Vagina (tissue), 2 donors: ENCODE measurements at regions not wholly inside any gene's neighbourhood (a gene's known extent, or its start where the extent isn't known, plus 50 kb on each side); places are given as distances from the start of the nearest gene placed in this dataset.

Experiments
- DNase-seq, 2 donors: peaks; one replicate each; pipeline ENCODE4 v3.0.0-alpha.2; 2017; ENCODE audit errors: extremely low spot score in 2 of 2
- H3K27ac ChIP-seq: fragments of 200-600 bp; sonication (generic); one replicate; pipeline ENCODE4 v1.5.1; 2019
- H3K27me3 ChIP-seq: fragments of 200-600 bp; sonication (generic); one replicate; pipeline ENCODE4 v1.5.1; 2019
- H3K36me3 ChIP-seq, 2 donors: fragments of 200-600 bp; sonication (generic); one replicate each; pipeline ENCODE4 v1.5.1; 2017 to 2019
- H3K4me1 ChIP-seq: fragments of 200-600 bp; sonication (generic); one replicate; pipeline ENCODE4 v1.5.1; 2019
- H3K4me3 ChIP-seq, 2 donors: fragments of 200-600 bp; sonication (generic); 1 replicate in 1 of 2; 2 replicates in 1 of 2; pipeline ENCODE4 v1.5.1; 2016 to 2019
- H3K9me3 ChIP-seq: fragments of 200-600 bp; sonication (generic); one replicate; pipeline ENCODE4 v1.5.1; 2019
- CTCF ChIP-seq, 3 experiments: fragments of 450-650 bp in 2 of 3; fragments of 200-600 bp in 1 of 3; sonication (generic) in 1 of 3; IDR thresholded peaks; one replicate each; pipeline ENCODE4 v1.5.1; 2017 to 2019; ENCODE audit warnings: antibody characterized with exemption in 3 of 3, mild to moderate bottlenecking in 2 of 3, moderate library complexity in 2 of 3
- POLR2A ChIP-seq, 2 donors: fragments of 450-650 bp; IDR thresholded peaks; one replicate each; pipeline ENCODE4 v1.6.1; 2017; ENCODE audit warnings: antibody characterized with exemption in 2 of 2, mild to moderate bottlenecking in 2 of 2, moderate library complexity in 2 of 2
- POLR2AphosphoS5 ChIP-seq, 2 donors: sonication (generic); formaldehyde crosslinking; IDR thresholded peaks; one replicate each; pipeline ENCODE4 v1.9.0; 2017; ENCODE audit warnings: antibody characterized with exemption in 2 of 2, mild to moderate bottlenecking in 2 of 2, low read depth in 1 of 2; ENCODE audit not compliant: insufficient read depth in 1 of 2
- intact Hi-C: fragments of 100-400 bp; cut with DNase I; formaldehyde crosslinking; loops from one replicate; pipeline ENCODE4 v1.15.1; 2023

DNA sequence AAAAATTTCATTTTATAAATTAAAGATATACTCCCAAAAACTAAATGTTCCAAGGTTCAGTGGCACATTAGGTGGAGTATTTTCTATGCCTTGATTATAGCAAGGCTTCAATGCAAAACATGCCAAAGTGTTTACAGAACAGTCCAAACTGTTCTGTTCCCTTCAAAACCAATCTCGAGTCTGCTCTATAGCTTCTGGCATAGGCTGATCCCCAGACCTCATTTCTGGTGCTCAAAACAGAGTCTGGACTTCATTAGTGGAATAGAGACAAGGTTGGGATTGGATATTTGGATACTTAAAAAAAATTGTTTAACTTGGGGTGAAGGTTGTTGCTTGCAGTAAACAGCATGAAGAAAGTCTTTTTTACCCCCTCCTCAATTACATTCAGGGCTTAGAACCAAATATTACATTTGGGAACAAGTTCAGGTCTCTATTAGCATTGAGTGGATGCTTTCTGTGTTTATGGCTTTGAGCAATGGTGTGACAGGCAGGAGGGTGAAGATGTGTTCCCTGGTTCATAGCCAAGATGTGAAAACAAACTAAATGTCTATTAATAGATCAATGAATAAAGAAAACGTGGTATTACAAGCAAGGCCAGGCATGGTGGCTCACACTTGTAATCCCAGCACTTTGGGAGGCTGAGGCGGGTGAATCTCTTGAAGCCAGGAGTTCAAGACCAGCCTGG is 208.1 kb upstream of the RND3 start:
- TF ChIP-seq POLR2AphosphoS5 (IDR thresholded peaks at IDR 0.05; ENCODE audit: insufficient read depth in 1 of 2, low read depth in 1 of 2) (no peak), POLR2A (IDR thresholded peaks at IDR 0.05) (no peak), CTCF (IDR thresholded peaks at IDR 0.05) (no peak)
- no peaks in the 10 kb centered on the region for H3K4me1 ChIP-seq
- intact Hi-C loops = no loop called here
- H3K27me3 ChIP-seq = no peaks in the 10 kb centered on the region
- no peak overlapping the region for H3K27ac ChIP-seq
- no peaks in the 10 kb centered on the region for H3K9me3 ChIP-seq
- H3K36me3 ChIP-seq = no peaks in the 10 kb centered on the region
- DNase-seq = no peak
- no peak overlapping the region for H3K4me3 ChIP-seq

DNA sequence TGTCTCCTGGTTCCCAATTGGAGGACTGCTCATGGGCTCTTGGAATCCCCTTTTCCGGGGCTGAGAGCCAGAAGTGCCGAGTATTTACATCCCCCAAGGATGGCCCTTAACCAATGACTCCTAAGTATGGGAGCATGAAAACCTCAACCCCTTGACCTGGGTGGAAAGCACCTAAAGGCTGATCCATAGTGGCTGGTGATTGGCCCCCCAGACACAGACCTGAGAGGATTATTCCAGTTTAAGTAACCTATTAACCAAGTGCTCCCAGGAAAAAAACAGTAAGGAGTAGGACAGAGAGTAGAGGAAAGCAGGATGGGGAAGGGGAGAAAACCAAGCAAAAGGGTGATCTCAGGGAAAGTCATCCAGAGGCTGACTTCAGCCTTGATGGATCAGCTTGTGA is 206.1 kb upstream of the RND3 start:
- Histone ChIP-seq H3K27ac (no peak overlapping the region), H3K36me3 (no peaks in the 10 kb centered on the region), H3K4me3 (no peak overlapping the region), H3K9me3 (no peaks in the 10 kb centered on the region), H3K27me3 (no peaks in the 10 kb centered on the region), H3K4me1 (no peaks in the 10 kb centered on the region)
- DNase-seq = no peak
- intact Hi-C loops = no loop called here
- TF ChIP-seq POLR2A (IDR thresholded peaks at IDR 0.05) = no peak

DNA sequence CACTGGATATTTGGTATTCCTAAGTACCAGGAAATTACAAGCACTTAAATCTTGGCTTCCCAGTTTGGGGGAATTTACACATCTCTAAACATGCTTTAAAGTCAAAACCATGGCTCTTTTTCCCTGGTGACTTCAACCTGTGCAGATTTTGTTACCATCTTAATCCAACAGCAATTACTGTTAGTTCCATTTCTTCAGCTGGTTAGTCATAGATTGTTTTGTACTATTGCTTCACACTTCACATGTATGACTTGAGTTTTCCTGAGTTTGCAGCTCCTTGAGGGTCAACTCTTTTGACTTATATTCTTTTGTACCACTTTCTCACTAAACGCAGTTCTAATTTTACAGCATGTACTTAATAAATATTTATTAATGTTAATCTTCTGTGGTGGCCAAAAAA is 203.4 kb upstream of the RND3 start:
- DNase-seq = no peak
- H3K36me3 ChIP-seq = no peaks in the 10 kb centered on the region
- H3K27me3 ChIP-seq = no peaks in the 10 kb centered on the region
- no peak overlapping the region for H3K27ac ChIP-seq
- no peaks in the 10 kb centered on the region for H3K4me1 ChIP-seq
- no peaks in the 10 kb centered on the region for H3K9me3 ChIP-seq
- intact Hi-C loops = no loop called here
- TF ChIP-seq POLR2AphosphoS5 (IDR thresholded peaks at IDR 0.05; ENCODE audit: insufficient read depth in 1 of 2, low read depth in 1 of 2) = no peak
- no peak for TF ChIP-seq POLR2A (IDR thresholded peaks at IDR 0.05)
- TF ChIP-seq CTCF (IDR thresholded peaks at IDR 0.05) = no peak
- no peak overlapping the region for H3K4me3 ChIP-seq

DNA sequence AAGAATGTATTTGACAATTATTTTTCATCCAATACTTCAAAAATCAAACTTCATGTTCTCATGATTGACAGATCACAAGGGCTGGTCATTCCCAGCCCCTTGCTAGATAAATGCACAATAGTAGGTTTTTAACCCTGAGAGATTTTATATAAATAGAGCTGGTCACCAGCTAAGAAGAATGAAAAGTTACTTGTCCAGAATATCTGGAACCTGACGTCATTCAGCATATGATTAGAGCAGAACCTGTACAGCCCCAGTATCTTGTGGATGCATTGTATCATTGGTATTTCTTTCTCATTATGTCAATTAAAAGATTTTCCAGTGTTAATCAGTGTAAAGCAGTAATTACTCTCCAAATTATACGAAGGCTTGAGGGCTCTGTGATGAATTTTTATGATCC is 202.8 kb upstream of the RND3 start:
- Histone ChIP-seq H3K27me3 (no peaks in the 10 kb centered on the region), H3K27ac (no peak overlapping the region), H3K9me3 (no peaks in the 10 kb centered on the region), H3K4me3 (no peak overlapping the region), H3K4me1 (no peaks in the 10 kb centered on the region), H3K36me3 (no peaks in the 10 kb centered on the region)
- no peak for DNase-seq
- intact Hi-C loops = no loop called here
- no peak for TF ChIP-seq POLR2A (IDR thresholded peaks at IDR 0.05)
- TF ChIP-seq POLR2AphosphoS5 (IDR thresholded peaks at IDR 0.05; ENCODE audit: insufficient read depth in 1 of 2, low read depth in 1 of 2) = no peak
- no peak for TF ChIP-seq CTCF (IDR thresholded peaks at IDR 0.05)

DNA sequence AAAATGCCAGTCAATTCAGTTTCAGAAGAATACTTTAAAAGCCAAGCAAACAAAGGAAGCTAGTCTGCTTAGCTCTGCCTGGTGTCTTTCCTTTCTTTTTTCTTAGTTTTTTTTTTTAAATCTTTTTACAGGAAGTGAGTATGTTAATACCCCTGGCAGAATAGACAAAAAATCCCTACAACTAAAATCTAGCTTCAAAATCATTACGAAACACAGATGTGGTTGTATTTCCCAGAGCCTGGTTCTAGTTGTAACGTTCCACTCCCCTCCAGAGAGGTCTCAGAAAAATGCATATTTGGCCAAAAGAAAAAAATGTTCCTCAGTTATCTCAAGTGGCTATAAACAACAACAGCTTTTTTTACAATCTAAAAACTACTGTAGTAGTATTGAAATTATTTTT is 202.1 kb upstream of the RND3 start:
- H3K27ac ChIP-seq = no peak overlapping the region
- H3K27me3 ChIP-seq = no peaks in the 10 kb centered on the region
- intact Hi-C loops = no loop called here
- no peaks in the 10 kb centered on the region for H3K36me3 ChIP-seq
- TF ChIP-seq POLR2A (IDR thresholded peaks at IDR 0.05) (no peak), POLR2AphosphoS5 (IDR thresholded peaks at IDR 0.05; ENCODE audit: insufficient read depth in 1 of 2, low read depth in 1 of 2) (no peak), CTCF (IDR thresholded peaks at IDR 0.05) (no peak)
- H3K4me1 ChIP-seq = no peaks in the 10 kb centered on the region
- no peak for DNase-seq
- no peak overlapping the region for H3K4me3 ChIP-seq
- no peaks in the 10 kb centered on the region for H3K9me3 ChIP-seq
